IMR-90 (cell line): ENCODE measurements at regions not wholly inside any gene's neighbourhood (a gene's known extent, or its start where the extent isn't known, plus 50 kb on each side); places are given as distances from the start of the nearest gene placed in this dataset.

ENCODE experiments used
- ATAC-seq: fragments of 200-7000 bp; cut with Tn5 transposase; 2 replicates; pipeline ENCODE4 v1.9.1; 2020; ENCODE audit warnings: low read depth, mild to moderate bottlenecking, moderate library complexity
- BruUV-seq: library from RNA; stranded (reverse); fragments of 400-500 nt; replicated peaks from 2 replicates; lab custom pipeline; 2021; lab: Mats Ljungman, UMichigan
- CTCF ChIA-PET: fragments of 300-600 bp; formaldehyde crosslinking; extraction: SDS; loops from one replicate; lab custom pipeline; 2021; ENCODE audit warnings: antibody characterized with exemption; lab: Yijun Ruan, JAX
- POLR2A ChIA-PET: fragments of 300-600 bp; sonication (Branson Sonifier 250); formaldehyde crosslinking; loops from one replicate; lab custom pipeline; 2022; ENCODE audit warnings: antibody characterized with exemption; ENCODE audit not compliant: unreplicated experiment; lab: Charles Lee
- DNase-seq: peaks from one replicate; pipeline ENCODE4 v3.0.0; 2013
- H2AFZ ChIP-seq: replicated peaks from 2 replicates; pipeline ENCODE3; 2013; ENCODE audit warnings: low read length, mild to moderate bottlenecking; ENCODE audit not compliant: poor library complexity
- H2AK5ac ChIP-seq: 2 replicates; pipeline ENCODE4 v1.6.1; 2013; ENCODE audit warnings: low read depth, low read length, inconsistent platforms
- H2AK9ac ChIP-seq: replicated peaks from 2 replicates; pipeline ENCODE3; 2013; ENCODE audit warnings: mild to moderate bottlenecking, low read depth, low read length, moderate library complexity; ENCODE audit not compliant: poor library complexity
- H2BK120ac ChIP-seq: 2 replicates; pipeline ENCODE4 v1.6.1; 2013; ENCODE audit warnings: low read depth, low read length, inconsistent platforms
- H2BK15ac ChIP-seq: 3 replicates; pipeline ENCODE4 v1.6.1; 2013; ENCODE audit warnings: low read depth, low read length, inconsistent platforms
- H2BK20ac ChIP-seq: 2 replicates; pipeline ENCODE4 v1.6.1; 2013; ENCODE audit warnings: low read depth, mild to moderate bottlenecking, inconsistent platforms, low read length, moderate library complexity
- H2BK5ac ChIP-seq: 2 replicates; pipeline ENCODE4 v1.6.1; 2013; ENCODE audit warnings: mild to moderate bottlenecking, low read depth, low read length, inconsistent platforms; ENCODE audit not compliant: poor library complexity, severe bottlenecking
- H3K14ac ChIP-seq: replicated peaks from 2 replicates; pipeline ENCODE4 v1.6.1; 2013; ENCODE audit warnings: low read depth, low read length, inconsistent platforms
- H3K18ac ChIP-seq: 2 replicates; pipeline ENCODE4 v1.6.1; 2013; ENCODE audit warnings: low read depth, low read length, control low read depth
- H3K23ac ChIP-seq: 2 replicates; pipeline ENCODE4 v1.6.1; 2013; ENCODE audit warnings: low read depth, low read length, inconsistent platforms
- H3K27ac ChIP-seq: 2 replicates; pipeline ENCODE4 v1.5.1; 2013; ENCODE audit warnings: mild to moderate bottlenecking, control low read depth, low read length; ENCODE audit not compliant: insufficient read depth
- H3K27me3 ChIP-seq: 2 replicates; pipeline ENCODE4 v1.6.1; 2013; ENCODE audit warnings: low read length; ENCODE audit not compliant: control insufficient read depth, insufficient read depth
- H3K36me3 ChIP-seq: 2 replicates; pipeline ENCODE4 v1.6.1; 2013; ENCODE audit warnings: low read length, mixed read lengths; ENCODE audit not compliant: control insufficient read depth, insufficient read depth
- H3K4ac ChIP-seq: 2 replicates; pipeline ENCODE4 v1.6.1; 2013; ENCODE audit warnings: low read depth, low read length, inconsistent platforms
- H3K4me1 ChIP-seq: 2 replicates; pipeline ENCODE4 v1.6.1; 2013; ENCODE audit warnings: low read length, mixed read lengths; ENCODE audit not compliant: control insufficient read depth, insufficient read depth
- H3K4me2 ChIP-seq: 2 replicates; pipeline ENCODE4 v1.6.1; 2013; ENCODE audit warnings: low read depth, mild to moderate bottlenecking, control low read depth, low read length, moderate library complexity
- H3K4me3 ChIP-seq: 2 replicates; pipeline ENCODE4 v1.5.1; 2013; ENCODE audit warnings: low read depth, mild to moderate bottlenecking, control low read depth, low read length, moderate library complexity; ENCODE audit not compliant: insufficient read depth
- H3K56ac ChIP-seq: 2 replicates; pipeline ENCODE4 v1.6.1; 2013; ENCODE audit warnings: low read length, inconsistent platforms; ENCODE audit not compliant: insufficient read depth; ENCODE audit errors: extremely low read depth
- H3K79me1 ChIP-seq, 2 experiments: 2 replicates each; pipeline ENCODE4 v1.6.1; 2013; ENCODE audit warnings: low read length in 2 of 2, inconsistent platforms in 1 of 2, low read depth in 1 of 2
- H3K9ac ChIP-seq: 2 replicates; pipeline ENCODE4 v1.6.1; 2013; ENCODE audit warnings: low read depth, low read length, control low read depth
- H3K9me1 ChIP-seq: 2 replicates; pipeline ENCODE4 v1.6.1; 2013; ENCODE audit warnings: low read length, inconsistent platforms; ENCODE audit not compliant: insufficient read depth
- H3K9me3 ChIP-seq: 2 replicates; pipeline ENCODE4 v1.6.1; 2013; ENCODE audit warnings: low read length; ENCODE audit not compliant: control insufficient read depth, insufficient read depth
- H4K20me1 ChIP-seq: 2 replicates; pipeline ENCODE4 v1.6.1; 2013; ENCODE audit warnings: low read length, inconsistent platforms; ENCODE audit not compliant: insufficient read depth
- H4K5ac ChIP-seq: 2 replicates; pipeline ENCODE4 v1.6.1; 2013; ENCODE audit warnings: mild to moderate bottlenecking, low read depth, low read length, control low read depth
- H4K8ac ChIP-seq, 2 experiments: 2 replicates each; pipeline ENCODE4 v1.6.1; 2013; ENCODE audit warnings: low read depth in 2 of 2, low read length in 2 of 2, control low read depth in 1 of 2, inconsistent platforms in 1 of 2
- H4K91ac ChIP-seq: 2 replicates; pipeline ENCODE4 v1.6.1; 2013; ENCODE audit warnings: low read depth, low read length, inconsistent platforms; ENCODE audit not compliant: insufficient read depth
- BHLHE40 ChIP-seq: fragments of 150-350 bp; IDR thresholded peaks from 2 replicates; pipeline ENCODE4 v1.6.1; 2016; ENCODE audit warnings: mild to moderate bottlenecking, low read depth, low read length
- CEBPB ChIP-seq: IDR thresholded peaks from 2 replicates; pipeline ENCODE4 v1.6.1; 2012; ENCODE audit warnings: low read depth, low read length, improper control_type of control experiment
- CHD1 ChIP-seq: IDR thresholded peaks from 2 replicates; pipeline ENCODE4 v1.6.1; 2012; ENCODE audit warnings: low read depth, low read length, improper control_type of control experiment
- FOS ChIP-seq: fragments of 150-350 bp; IDR thresholded peaks from 2 replicates; pipeline ENCODE4 v1.6.1; 2016; ENCODE audit warnings: low read depth, low read length
- MAFK ChIP-seq: IDR thresholded peaks from 2 replicates; pipeline ENCODE4 v1.6.1; 2012; ENCODE audit warnings: low read depth, low read length, improper control_type of control experiment
- MAZ ChIP-seq: IDR thresholded peaks from 2 replicates; pipeline ENCODE4 v1.6.1; 2012; ENCODE audit warnings: low read depth, mild to moderate bottlenecking, low read length, improper control_type of control experiment, moderate library complexity, borderline replicate concordance
- MXI1 ChIP-seq: IDR thresholded peaks from 2 replicates; pipeline ENCODE4 v1.6.1; 2012; ENCODE audit warnings: low read depth, mild to moderate bottlenecking, low read length, moderate library complexity, borderline replicate concordance
- NFE2L2 ChIP-seq: fragments of 150-350 bp; IDR thresholded peaks from 2 replicates; pipeline ENCODE4 v1.6.1; 2016; ENCODE audit warnings: low read depth, mild to moderate bottlenecking, low read length
- POLR2A ChIP-seq: IDR thresholded peaks from 2 replicates; pipeline ENCODE4 v1.6.1; 2012; ENCODE audit warnings: mild to moderate bottlenecking, low read depth, low read length
- RAD21 ChIP-seq: IDR thresholded peaks from 2 replicates; pipeline ENCODE4 v1.6.1; 2012; ENCODE audit warnings: low read length, improper control_type of control experiment
- RCOR1 ChIP-seq: IDR thresholded peaks from 2 replicates; pipeline ENCODE4 v1.6.1; 2012; ENCODE audit warnings: mild to moderate bottlenecking, low read length, improper control_type of control experiment; ENCODE audit not compliant: insufficient replicate concordance
- RFX5 ChIP-seq: IDR thresholded peaks from 2 replicates; pipeline ENCODE4 v1.8.0; 2012; ENCODE audit warnings: low read depth, mild to moderate bottlenecking, low read length, moderate library complexity
- dilution Hi-C: fragments of 300-500 bp; cut with HindIII; formaldehyde crosslinking; loops from one replicate; pipeline ENCODE4 v1.14.3; 2018; ENCODE audit warnings: low sequenced_read_pairs; ENCODE audit not compliant: unreplicated experiment
- in situ Hi-C: fragments of 300-500 bp; cut with MboI; formaldehyde crosslinking; loops from 3 replicates; pipeline ENCODE4 v1.14.3; 2019; ENCODE audit warnings: low sequenced_read_pairs, inconsistent platforms, mixed read lengths
- intact Hi-C: fragments of 100-400 bp; cut with micrococcal nuclease; formaldehyde crosslinking; loops from 2 replicates; pipeline ENCODE4 v1.10.0; 2022
- TF ChIP-seq, protein P1 (sequence below): fragments of 150-350 bp; IDR thresholded peaks from 2 replicates; pipeline ENCODE4 v1.6.1; 2017; ENCODE audit warnings: mild to moderate bottlenecking, antibody characterized with exemption, low read length, low read depth

DNA sequence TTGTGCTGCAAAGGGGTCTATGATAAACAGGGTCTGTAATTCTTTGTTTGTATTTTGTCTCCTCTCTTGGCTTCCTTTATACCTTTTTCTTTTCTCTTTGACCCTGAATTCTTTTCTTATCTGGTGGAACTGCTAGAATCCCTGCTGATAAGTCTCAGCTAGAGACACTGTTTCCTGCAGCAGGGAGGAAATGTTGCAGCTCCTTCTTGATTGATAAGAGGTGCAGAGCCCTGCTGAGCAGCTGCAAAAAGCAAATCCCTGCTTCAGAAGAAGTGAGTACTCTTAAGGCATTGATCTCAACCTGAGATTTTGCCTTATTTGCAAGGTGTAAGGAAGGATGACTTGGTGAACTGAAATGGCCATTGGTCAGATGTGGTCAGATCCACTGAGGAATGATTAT is 167.8 kb downstream of the NUP35 start:
- no peak overlapping the region for H2BK20ac ChIP-seq
- no peak for TF ChIP-seq MAZ
- no peak for TF ChIP-seq POLR2A
- no peak for TF ChIP-seq BHLHE40
- no peak for TF ChIP-seq MXI1
- no peak for TF ChIP-seq RCOR1
- TF ChIP-seq, protein P1, sequence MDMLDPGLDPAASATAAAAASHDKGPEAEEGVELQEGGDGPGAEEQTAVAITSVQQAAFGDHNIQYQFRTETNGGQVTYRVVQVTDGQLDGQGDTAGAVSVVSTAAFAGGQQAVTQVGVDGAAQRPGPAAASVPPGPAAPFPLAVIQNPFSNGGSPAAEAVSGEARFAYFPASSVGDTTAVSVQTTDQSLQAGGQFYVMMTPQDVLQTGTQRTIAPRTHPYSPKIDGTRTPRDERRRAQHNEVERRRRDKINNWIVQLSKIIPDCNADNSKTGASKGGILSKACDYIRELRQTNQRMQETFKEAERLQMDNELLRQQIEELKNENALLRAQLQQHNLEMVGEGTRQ = no peak
- TF ChIP-seq RFX5 = no peak
- no peak for TF ChIP-seq MAFK
- no peak for TF ChIP-seq RAD21
- no peak for TF ChIP-seq NFE2L2
- no peak for TF ChIP-seq CEBPB
- no peak for TF ChIP-seq FOS
- no peak for TF ChIP-seq CHD1
- H4K5ac ChIP-seq = no peak overlapping the region
- no peak overlapping the region for H3K27ac ChIP-seq
- H3K9ac ChIP-seq = no peak overlapping the region
- H3K9me3 ChIP-seq = no peaks in the 10 kb centered on the region
- POLR2A ChIA-PET = no interaction called here
- CTCF ChIA-PET = no interaction called here
- no peak overlapping the region for H3K23ac ChIP-seq
- dilution Hi-C loops (no loop called here), intact Hi-C loops (no loop called here), in situ Hi-C loops (no loop called here)
- H3K14ac ChIP-seq = no peak overlapping the region
- H4K20me1 ChIP-seq = no peaks in the 10 kb centered on the region
- no peaks in the 10 kb centered on the region for H3K79me1 ChIP-seq
- no peak overlapping the region for H2BK15ac ChIP-seq
- H2AK5ac ChIP-seq = no peak overlapping the region
- H2AFZ ChIP-seq = no peak overlapping the region
- H3K4ac ChIP-seq = no peak overlapping the region
- no peak overlapping the region for H2AK9ac ChIP-seq
- H4K91ac ChIP-seq = no peak overlapping the region
- no peak overlapping the region for H3K4me3 ChIP-seq
- DNase-seq = no peak
- H2BK120ac ChIP-seq = no peak overlapping the region
- no peak for ATAC-seq
- H3K36me3 ChIP-seq = no peaks in the 10 kb centered on the region
- no peak overlapping the region for H3K18ac ChIP-seq
- H3K4me1 ChIP-seq = no peaks in the 10 kb centered on the region
- BruUV-seq = no TSS peak
- H3K4me2 ChIP-seq = no peak overlapping the region
- no peaks in the 10 kb centered on the region for H3K9me1 ChIP-seq
- H3K27me3 ChIP-seq = no peaks in the 10 kb centered on the region
- no peak overlapping the region for H3K56ac ChIP-seq
- H4K8ac ChIP-seq = no peak overlapping the region
- H2BK5ac ChIP-seq = no peak overlapping the region
